ENCODE measurements at regions not wholly inside any gene's neighbourhood (a gene's known extent, or its start where the extent isn't known, plus 50 kb on each side); places are given as distances from the start of the nearest gene placed in this dataset.

- DNase-seq (ENCODE audit: low read depth in 1 of 2, low spot score in 2 of 2) (no peak), FAIRE-seq (no peak)
- Histone ChIP-seq H3K27me3 (replicated peaks in 1 of 4; ENCODE audit: control insufficient read depth in 3 of 4, extremely low read depth in 1 of 4, insufficient read depth in 3 of 4, low read length in 3 of 4) (no peaks in the 10 kb centered on the region), H4K20me1 (replicated peaks in 1 of 2; ENCODE audit: control insufficient read depth in 1 of 2, insufficient read depth in 2 of 2, low read length in 2 of 2) (no peaks in the 10 kb centered on the region), H3K23me2 (ENCODE audit: low read depth, low read length) (no peaks in the 10 kb centered on the region), H3K18ac (ENCODE audit: extremely low read depth, low read length) (no peak overlapping the region), H4K5ac (ENCODE audit: insufficient read length, low read depth, low read length) (no peak overlapping the region), H3K79me2 (ENCODE audit: control insufficient read depth in 1 of 2, insufficient read depth in 2 of 2, low read length in 2 of 2) (no peaks in the 10 kb centered on the region), H3K79me1 (ENCODE audit: low read depth, low read length) (no peaks in the 10 kb centered on the region), H3K4me3 (ENCODE audit: extremely low read depth in 1 of 4, insufficient read depth in 2 of 4, low read depth in 3 of 4, low read length in 4 of 4) (no peak overlapping the region), H2BK20ac (ENCODE audit: low read length) (no peak overlapping the region), H3K9me3 (ENCODE audit: insufficient read depth in 2 of 2, low read depth in 1 of 2, low read length in 1 of 2) (no peaks in the 10 kb centered on the region), H3K36me3 (ENCODE audit: control insufficient read depth in 2 of 4, insufficient read depth in 4 of 4, low read length in 3 of 4) (no peaks in the 10 kb centered on the region), H2AK5ac (ENCODE audit: low read depth, low read length) (no peak overlapping the region), H4K8ac (ENCODE audit: extremely low read depth, insufficient read depth, low read length) (no peak overlapping the region), H3K4me1 (replicated peaks in 1 of 4; ENCODE audit: control insufficient read depth in 3 of 4, insufficient read depth in 4 of 4, low read length in 3 of 4) (no peaks in the 10 kb centered on the region), H2BK5ac (ENCODE audit: low read depth, low read length) (no peak overlapping the region), H3K27ac (ENCODE audit: low read depth, low read length) (no peak overlapping the region), H3K4me2 (ENCODE audit: insufficient read depth in 1 of 2, low read depth in 2 of 2, low read length in 2 of 2) (no peak overlapping the region), H4K91ac (replicated peaks; ENCODE audit: insufficient read length, low read length) (no peak overlapping the region), H3K14ac (ENCODE audit: insufficient read length) (no peak overlapping the region), H3K9ac (replicated peaks in 1 of 4; ENCODE audit: extremely low read depth in 1 of 4, low read depth in 3 of 4, low read length in 3 of 4) (no peak overlapping the region), H3K56ac (replicated peaks; ENCODE audit: insufficient read length, low read depth, low read length) (no peak overlapping the region), H3K23ac (ENCODE audit: insufficient read length) (no peak overlapping the region), H2BK120ac (replicated peaks; ENCODE audit: low read depth, low read length) (no peak overlapping the region), H2AFZ (ENCODE audit: low read length) (0 out of 2 replicates have a peak overlapping the region, but pooled peaks have one; percentile 6), H3K4ac (replicated peaks; ENCODE audit: insufficient read length, low read depth, low read length) (no peak overlapping the region), H2BK12ac (ENCODE audit: low read depth, low read length) (no peak overlapping the region), H2BK15ac (ENCODE audit: low read length) (no peak overlapping the region)
- POLR2A ChIA-PET (ENCODE audit: partially characterized antibody) = no interaction called here
- CTCF ChIA-PET (ENCODE audit: partially characterized antibody) = no interaction called here
- 93% methylated on average over 2 of the region's 2 CpGs; no CpG with 5 or more reads in 1 of the 2 experiments for WGBS, 2 experiments (ENCODE audit: extremely low coverage in 1 of 2, insufficient coverage in 1 of 2, insufficient read length in 1 of 2, insufficient replicate concordance in 2 of 2, low coverage in 1 of 2, low lambda C conversion rate in 2 of 2, missing lambda C conversion rate in 1 of 2)
- TF ChIP-seq CTCF (IDR thresholded peaks at IDR 0.05; ENCODE audit: control extremely low read depth in 1 of 3, insufficient read depth in 1 of 3, low read depth in 1 of 3, low read length in 3 of 3) (no peak), CHD1 (IDR thresholded peaks at IDR 0.05; ENCODE audit: low read depth, low read length) (no peak), SRF (IDR thresholded peaks at IDR 0.05; ENCODE audit: low read depth, low read length) (no peak), POLR2A (IDR thresholded peaks at IDR 0.05; ENCODE audit: control extremely low read depth in 1 of 2, low read depth in 2 of 2, low read length in 2 of 2) (no peak), RNF2 (IDR thresholded peaks at IDR 0.05; ENCODE audit: borderline replicate concordance, low read depth, low read length, missing control alignments, poor library complexity, severe bottlenecking) (no peak)
Observed at GRCh38 chr13:104404325-104404724, 1338.1 kb upstream of the SLC10A2 start.
